CD4-positive, alpha-beta T cell treated with Interleukin-17A for 1 hour (primary cell): ENCODE measurements at regions not wholly inside any gene's neighbourhood (a gene's known extent, or its start where the extent isn't known, plus 50 kb on each side); places are given as distances from the start of the nearest gene placed in this dataset.

Source experiments
- DNase-seq: peaks from one replicate; pipeline ENCODE4 v3.0.0-alpha.2; 2020

DNA sequence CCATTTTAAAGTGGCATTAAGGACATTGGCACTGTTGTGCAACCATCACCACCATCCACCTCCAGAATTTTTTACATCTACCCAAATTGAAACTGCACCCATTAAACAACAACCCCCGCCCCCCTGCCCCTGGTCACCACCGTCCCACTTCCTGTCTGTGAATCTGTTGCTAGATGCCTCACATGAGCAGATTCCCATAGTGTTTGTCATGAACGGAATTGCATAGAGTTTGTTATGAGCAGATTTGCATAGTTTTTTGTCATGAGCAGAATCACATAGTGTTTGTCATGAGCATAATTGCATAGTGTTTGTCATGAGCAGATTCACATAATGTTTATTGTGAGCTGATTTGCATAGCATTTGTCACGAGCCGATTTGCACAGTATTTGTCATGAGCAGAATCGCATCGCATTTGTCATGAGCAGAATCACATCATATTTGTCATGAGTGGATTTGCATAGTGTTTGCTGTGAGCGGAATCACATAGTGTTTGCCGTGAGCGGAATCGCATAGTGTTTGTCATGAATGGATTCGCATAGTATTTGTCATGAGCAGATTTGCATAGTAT lies 54.0 kb upstream of the GTF3A start:
- DNase-seq: no peak

DNA sequence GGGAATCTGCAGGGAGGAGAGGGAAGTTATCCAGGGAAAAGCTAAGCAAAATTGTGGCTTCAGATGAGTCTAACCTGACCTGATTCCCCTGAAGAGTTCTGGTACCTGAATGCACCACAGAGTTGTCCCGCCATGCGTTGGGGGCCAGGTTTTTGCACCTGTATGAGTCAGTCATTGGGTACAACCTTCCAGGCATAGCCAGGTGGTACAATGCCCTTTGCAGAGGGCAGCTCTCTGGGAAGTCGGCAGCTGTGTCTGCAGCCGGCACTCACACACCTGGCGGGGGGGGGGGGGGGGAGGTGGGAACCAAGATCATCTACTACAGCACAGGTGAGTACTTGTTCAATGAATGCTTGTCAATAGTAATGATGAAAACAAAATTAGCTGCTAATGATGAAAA lies 52.5 kb upstream of the GTF3A start:
- no peak for DNase-seq

DNA sequence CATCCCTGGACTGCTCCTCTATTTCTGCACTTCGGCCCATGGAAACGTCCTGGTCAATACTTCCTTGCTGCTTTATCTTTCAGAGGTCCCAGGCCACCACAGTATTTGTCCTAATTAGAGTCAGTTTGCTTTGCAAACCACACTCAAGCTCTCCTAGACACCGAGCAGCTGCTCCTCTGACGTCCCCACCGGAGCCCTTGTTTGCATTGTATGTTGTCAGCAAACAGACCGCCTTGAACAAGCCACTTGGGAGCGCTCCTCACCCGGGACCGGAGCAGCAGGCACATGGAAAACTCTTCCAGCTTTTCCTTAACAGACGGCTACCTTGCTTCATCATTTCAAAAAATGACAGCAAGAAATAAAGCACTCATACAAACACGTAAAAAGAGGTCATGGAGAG lies 51.5 kb upstream of the GTF3A start:
- DNase-seq: no peak

DNA sequence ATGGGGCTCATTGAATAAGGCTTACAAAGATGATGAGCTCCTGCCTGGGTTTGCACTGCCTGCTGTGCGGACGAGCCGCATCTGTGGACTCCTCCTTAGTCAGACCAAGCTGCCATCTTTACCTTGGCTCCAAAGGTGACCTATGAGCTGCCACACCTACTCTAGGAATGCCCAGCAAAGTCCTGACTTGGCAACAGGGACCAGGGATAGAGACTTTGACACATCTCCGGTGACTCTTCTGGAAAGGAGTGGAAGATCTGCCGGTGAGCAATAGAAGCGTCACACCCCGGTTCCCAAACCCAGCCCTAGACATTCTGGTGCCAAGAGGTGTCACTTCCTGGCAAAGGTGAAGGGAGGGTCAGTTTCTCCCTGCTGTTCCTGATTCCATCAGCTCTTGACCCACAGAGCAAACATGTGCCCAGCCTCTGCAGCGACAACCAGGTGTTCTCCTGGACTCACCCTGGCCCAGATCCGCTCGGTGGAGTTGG lies 50.2 kb upstream of the GTF3A start:
- no peak for DNase-seq
